Neural cell (in vitro differentiated cells): ENCODE measurements at regions not wholly inside any gene's neighbourhood (a gene's known extent, or its start where the extent isn't known, plus 50 kb on each side); places are given as distances from the start of the nearest gene placed in this dataset.

Experiments
- H2AFZ ChIP-seq: fragments of 200-600, 300-800 bp; sonication (generic), shearing (Covaris generic); 2 replicates; pipeline ENCODE4 v1.6.0; 2014; ENCODE audit warnings: low read depth, mild to moderate bottlenecking, antibody characterized with exemption, low read length, moderate library complexity
- H3F3A ChIP-seq: fragments of 200-600 bp; shearing (Covaris generic); 2 replicates; pipeline ENCODE4 v1.6.1; 2016; ENCODE audit warnings: mild to moderate bottlenecking, moderate library complexity, mixed read lengths, antibody characterized with exemption, low read length; ENCODE audit not compliant: insufficient read depth, poor library complexity, severe bottlenecking
- H3K27ac ChIP-seq: fragments of 200-600, 300-800 bp; sonication (generic), shearing (Covaris generic); 2 replicates; pipeline ENCODE4 v1.5.1; 2014; ENCODE audit warnings: mild to moderate bottlenecking, low read length, moderate library complexity
- H3K27me3 ChIP-seq: fragments of 300-800, 200-600 bp; sonication (generic), shearing (Covaris generic); 2 replicates; pipeline ENCODE4 v1.6.0; 2014; ENCODE audit warnings: mild to moderate bottlenecking, low read depth, low read length, moderate library complexity; ENCODE audit not compliant: insufficient read depth
- H3K36me3 ChIP-seq: fragments of 300-800, 200-600 bp; sonication (generic), shearing (Covaris generic); 2 replicates; pipeline ENCODE4 v1.5.1; 2014; ENCODE audit warnings: mild to moderate bottlenecking, antibody characterized with exemption, low read length, moderate library complexity; ENCODE audit not compliant: insufficient read depth
- H3K4me2 ChIP-seq: fragments of 300-800, 200-600 bp; sonication (generic), shearing (Covaris generic); 2 replicates; pipeline ENCODE4 v1.6.0; 2014; ENCODE audit warnings: mild to moderate bottlenecking, low read length
- H3K4me3 ChIP-seq: fragments of 300-800, 200-600 bp; sonication (generic), shearing (Covaris generic); 2 replicates; pipeline ENCODE4 v1.5.1; 2014; ENCODE audit warnings: mild to moderate bottlenecking, low read length, moderate library complexity
- H3K79me2 ChIP-seq: fragments of 200-600 bp; shearing (Covaris generic); replicated peaks from 2 replicates; pipeline ENCODE4 v1.6.0; 2014; ENCODE audit warnings: mild to moderate bottlenecking, low read length, moderate library complexity; ENCODE audit not compliant: insufficient read depth
- H3K9ac ChIP-seq: fragments of 300-800, 200-600 bp; sonication (generic), shearing (Covaris generic); 2 replicates; pipeline ENCODE4 v1.6.1; 2016; ENCODE audit warnings: mild to moderate bottlenecking, low read length, mixed read lengths
- H3K9me2 ChIP-seq: fragments of 200-600 bp; shearing (Covaris generic); 2 replicates; pipeline ENCODE4 v1.6.1; 2016; ENCODE audit warnings: mild to moderate bottlenecking, low read length, mixed read lengths; ENCODE audit not compliant: insufficient read depth
- H3K9me3 ChIP-seq: fragments of 200-600, 300-800 bp; sonication (generic), shearing (Covaris generic); 2 replicates; pipeline ENCODE4 v1.6.1; 2016; ENCODE audit warnings: mild to moderate bottlenecking, mixed run types, low read length, moderate library complexity, mixed read lengths
- H4K20me1 ChIP-seq: fragments of 200-600 bp; shearing (Covaris generic); 2 replicates; pipeline ENCODE4 v1.6.1; 2016; ENCODE audit warnings: mild to moderate bottlenecking, mixed run types; ENCODE audit not compliant: insufficient read depth
- CTCF ChIP-seq: fragments of 450-650 bp; IDR thresholded peaks from 2 replicates; pipeline ENCODE4 v1.5.1; 2014; ENCODE audit warnings: antibody characterized with exemption, mild to moderate bottlenecking, moderate library complexity; ENCODE audit not compliant: poor library complexity, severe bottlenecking
- EP300 ChIP-seq: fragments of 450-650 bp; conservative IDR thresholded peaks from 2 replicates; pipeline ENCODE4 v1.6.1; 2014; ENCODE audit warnings: antibody characterized with exemption, mild to moderate bottlenecking, moderate library complexity; ENCODE audit not compliant: poor library complexity, severe bottlenecking
- EZH2 ChIP-seq: fragments of 200-600, 300-800 bp; shearing (Covaris generic), sonication (generic); IDR thresholded peaks from 2 replicates; pipeline ENCODE4 v1.6.1; 2014; ENCODE audit warnings: antibody characterized with exemption, low read length, borderline replicate concordance, mild to moderate bottlenecking; ENCODE audit not compliant: insufficient read depth, poor library complexity, severe bottlenecking
- MXI1 ChIP-seq: fragments of 450-650 bp; conservative IDR thresholded peaks from 2 replicates; pipeline ENCODE4 v1.6.1; 2014; ENCODE audit warnings: antibody characterized with exemption, mild to moderate bottlenecking; ENCODE audit not compliant: poor library complexity, severe bottlenecking
- POLR2AphosphoS5 ChIP-seq: IDR thresholded peaks from 2 replicates; pipeline ENCODE4 v1.6.1; 2012
- RAD21 ChIP-seq: fragments of 450-650 bp; conservative IDR thresholded peaks from 2 replicates; pipeline ENCODE4 v1.6.1; 2014; ENCODE audit warnings: antibody characterized with exemption, mild to moderate bottlenecking, moderate library complexity
- REST ChIP-seq: IDR thresholded peaks from 2 replicates; pipeline ENCODE4 v1.6.1; 2012; ENCODE audit warnings: borderline replicate concordance
- SMC3 ChIP-seq: fragments of 450-650 bp; conservative IDR thresholded peaks from 2 replicates; pipeline ENCODE4 v1.6.1; 2014; ENCODE audit warnings: antibody characterized with exemption, mild to moderate bottlenecking, moderate library complexity; ENCODE audit not compliant: poor library complexity
- TAF1 ChIP-seq: IDR thresholded peaks from 2 replicates; pipeline ENCODE4 v1.6.1; 2012; ENCODE audit warnings: low read depth

DNA sequence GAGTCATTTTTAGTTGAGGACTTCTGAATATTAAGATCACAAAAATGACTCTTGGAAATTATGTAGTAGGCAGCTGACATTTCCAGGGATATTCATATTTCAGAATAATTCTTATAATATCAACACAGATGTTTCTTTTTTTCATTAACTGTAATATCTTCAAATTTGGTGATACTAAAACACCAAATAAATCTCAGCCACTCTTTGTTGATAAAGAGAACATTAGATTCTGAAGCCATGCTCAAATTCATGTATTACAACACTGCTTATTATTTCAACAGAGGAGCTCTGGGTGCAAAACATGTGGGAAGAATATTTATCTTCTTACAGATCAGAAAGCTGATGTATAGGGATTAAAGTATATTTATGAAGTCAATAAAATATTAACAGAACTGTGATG lies 355.4 kb downstream of the CRPPA start:
- H3F3A ChIP-seq: no peaks in the 10 kb centered on the region
- H3K4me2 ChIP-seq: no peak overlapping the region
- H3K27me3 ChIP-seq: no peaks in the 10 kb centered on the region
- no peaks in the 10 kb centered on the region for H3K9me3 ChIP-seq
- H3K27ac ChIP-seq: no peak overlapping the region
- TF ChIP-seq REST (no peak), POLR2AphosphoS5 (no peak), EZH2 (no peak), TAF1 (no peak), CTCF (no peak), SMC3 (no peak), MXI1 (no peak), RAD21 (no peak), EP300 (no peak)
- H3K9ac ChIP-seq: no peak overlapping the region
- H3K9me2 ChIP-seq: no peaks in the 10 kb centered on the region
- H4K20me1 ChIP-seq: no peaks in the 10 kb centered on the region
- H2AFZ ChIP-seq: no peak overlapping the region
- H3K36me3 ChIP-seq: no peaks in the 10 kb centered on the region
- H3K79me2 ChIP-seq: no peaks in the 10 kb centered on the region
- H3K4me3 ChIP-seq: no peak overlapping the region

DNA sequence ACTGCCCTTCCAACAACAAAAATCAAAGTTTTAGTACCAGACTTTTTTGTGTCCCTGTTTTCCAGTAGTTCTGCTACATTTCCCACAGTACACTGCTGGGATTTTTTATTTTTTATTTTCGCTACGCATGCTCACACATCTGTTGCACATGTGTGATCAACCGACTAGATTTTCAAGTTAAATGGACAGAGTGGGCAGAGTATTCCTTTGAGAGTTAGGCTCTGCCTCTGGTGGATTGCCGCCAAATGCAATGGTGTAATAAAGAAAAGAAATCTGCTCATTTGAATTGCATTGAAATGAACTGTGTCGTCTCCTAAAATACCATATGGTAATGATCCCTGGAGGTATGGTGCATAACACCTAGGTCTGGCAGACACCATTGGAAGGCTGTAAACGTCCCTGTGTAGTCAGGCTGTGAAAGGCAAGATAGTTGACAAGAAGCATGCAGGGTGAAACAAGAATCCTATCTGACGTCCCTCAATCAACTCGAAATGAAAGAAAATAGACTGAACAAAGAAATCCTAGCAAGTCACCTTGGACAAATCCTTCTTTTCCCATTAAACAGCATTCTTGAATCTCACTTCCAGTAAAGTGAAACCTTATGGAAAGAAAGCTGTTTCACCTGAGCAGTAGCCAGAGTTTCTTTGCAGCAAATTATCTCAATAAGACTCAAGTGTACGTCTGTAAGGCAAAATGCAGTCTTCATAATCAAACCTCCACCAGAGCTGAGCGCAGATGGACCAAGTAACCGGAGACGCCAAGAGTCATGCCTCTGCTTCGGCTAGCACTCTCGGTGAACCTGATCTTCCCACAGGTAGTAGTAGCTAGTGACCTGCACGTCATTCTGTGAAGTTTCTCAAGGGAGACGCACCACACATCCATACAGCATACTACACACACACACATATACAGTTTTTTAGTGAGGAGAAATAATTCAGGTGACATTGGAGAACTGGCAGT lies 357.3 kb downstream of the CRPPA start:
- H3K4me3 ChIP-seq: no peak overlapping the region
- no peaks in the 10 kb centered on the region for H3K36me3 ChIP-seq
- H4K20me1 ChIP-seq: no peaks in the 10 kb centered on the region
- no peaks in the 10 kb centered on the region for H3K9me3 ChIP-seq
- H3K9ac ChIP-seq: no peak overlapping the region
- no peak overlapping the region for H2AFZ ChIP-seq
- H3K27me3 ChIP-seq: no peaks in the 10 kb centered on the region
- H3K79me2 ChIP-seq: no peaks in the 10 kb centered on the region
- no peaks in the 10 kb centered on the region for H3F3A ChIP-seq
- H3K27ac ChIP-seq: no peak overlapping the region
- TF ChIP-seq TAF1: no peak
- no peak for TF ChIP-seq REST
- no peak for TF ChIP-seq CTCF
- TF ChIP-seq RAD21: no peak
- no peak for TF ChIP-seq MXI1
- no peak for TF ChIP-seq EZH2
- TF ChIP-seq EP300: no peak
- TF ChIP-seq SMC3: no peak
- no peak for TF ChIP-seq POLR2AphosphoS5
- H3K4me2 ChIP-seq: no peak overlapping the region
- no peaks in the 10 kb centered on the region for H3K9me2 ChIP-seq
